Esophagus squamous epithelium (tissue), 4 donors: ENCODE measurements at regions not wholly inside any gene's neighbourhood (a gene's known extent, or its start where the extent isn't known, plus 50 kb on each side); places are given as distances from the start of the nearest gene placed in this dataset.

Source experiments
- POLR2A ChIP-seq, 4 donors: fragments of 450-650 bp; IDR thresholded peaks; one replicate each; pipeline ENCODE4 v1.6.1; 2017; ENCODE audit warnings: antibody characterized with exemption in 4 of 4, mild to moderate bottlenecking in 4 of 4, moderate library complexity in 3 of 4
- TF ChIP-seq, protein P1 (sequence below), 6 experiments: fragments of 450-650 bp in 4 of 6; fragments of 200-600 bp in 2 of 6; sonication (generic) in 2 of 6; IDR thresholded peaks; one replicate each; pipeline ENCODE4 v1.5.1; 2016 to 2019; ENCODE audit warnings: antibody characterized with exemption in 6 of 6, mild to moderate bottlenecking in 4 of 6, moderate library complexity in 4 of 6

DNA sequence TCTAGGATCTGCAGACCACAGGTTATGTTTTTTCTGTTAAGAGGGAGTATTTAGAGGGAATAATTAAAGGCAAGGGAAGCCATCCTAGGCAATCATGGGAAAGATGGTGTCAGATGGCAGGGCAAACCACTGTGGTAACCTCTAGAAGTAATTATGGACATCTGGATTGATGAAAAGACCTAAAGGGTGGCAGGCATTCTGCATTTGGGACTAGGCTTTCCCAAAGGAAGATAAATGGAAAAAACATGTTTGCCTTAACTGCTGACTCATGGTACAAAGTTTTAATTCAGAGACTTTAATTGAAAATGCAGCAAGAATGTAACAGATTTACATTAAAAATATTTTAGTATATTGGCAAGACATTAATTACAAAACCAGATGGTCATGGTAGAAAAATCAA lies 88.1 kb downstream of the TMEM30B start:
- TF ChIP-seq, protein P1, sequence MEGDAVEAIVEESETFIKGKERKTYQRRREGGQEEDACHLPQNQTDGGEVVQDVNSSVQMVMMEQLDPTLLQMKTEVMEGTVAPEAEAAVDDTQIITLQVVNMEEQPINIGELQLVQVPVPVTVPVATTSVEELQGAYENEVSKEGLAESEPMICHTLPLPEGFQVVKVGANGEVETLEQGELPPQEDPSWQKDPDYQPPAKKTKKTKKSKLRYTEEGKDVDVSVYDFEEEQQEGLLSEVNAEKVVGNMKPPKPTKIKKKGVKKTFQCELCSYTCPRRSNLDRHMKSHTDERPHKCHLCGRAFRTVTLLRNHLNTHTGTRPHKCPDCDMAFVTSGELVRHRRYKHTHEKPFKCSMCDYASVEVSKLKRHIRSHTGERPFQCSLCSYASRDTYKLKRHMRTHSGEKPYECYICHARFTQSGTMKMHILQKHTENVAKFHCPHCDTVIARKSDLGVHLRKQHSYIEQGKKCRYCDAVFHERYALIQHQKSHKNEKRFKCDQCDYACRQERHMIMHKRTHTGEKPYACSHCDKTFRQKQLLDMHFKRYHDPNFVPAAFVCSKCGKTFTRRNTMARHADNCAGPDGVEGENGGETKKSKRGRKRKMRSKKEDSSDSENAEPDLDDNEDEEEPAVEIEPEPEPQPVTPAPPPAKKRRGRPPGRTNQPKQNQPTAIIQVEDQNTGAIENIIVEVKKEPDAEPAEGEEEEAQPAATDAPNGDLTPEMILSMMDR (IDR thresholded peaks at IDR 0.05): no peak
- no peak for TF ChIP-seq POLR2A (IDR thresholded peaks at IDR 0.05)
